ENCODE measurements at regions not wholly inside any gene's neighbourhood (a gene's known extent, or its start where the extent isn't known, plus 50 kb on each side); places are given as distances from the start of the nearest gene placed in this dataset.

- Mint-ChIP-seq H3K4me1 (no peaks in the 10 kb centered on the region), H3K9me3 (no peaks in the 10 kb centered on the region), H3K27ac (no peak overlapping the region), H3K4me3 (no peak overlapping the region), H3K27me3 (no peaks in the 10 kb centered on the region), H3K36me3 (ENCODE audit: low read depth) (no peaks in the 10 kb centered on the region)
- no peak for DNase-seq
- no peak for TF ChIP-seq CTCF (IDR thresholded peaks at IDR 0.05)
- intact Hi-C loops (cut with micrococcal nuclease) = no loop called here
- no peak for ATAC-seq (ENCODE audit: low read depth)
- ChIA-PET CTCF (no interaction called here), POLR2A (no interaction called here)
These were observed 1560.5 kb downstream of the KCNT2 start for GRCh38 chr1:195047772-195048171.

- Mint-ChIP-seq H3K27ac (no peak overlapping the region), H3K36me3 (ENCODE audit: low read depth) (no peaks in the 10 kb centered on the region), H3K9me3 (no peaks in the 10 kb centered on the region), H3K27me3 (no peaks in the 10 kb centered on the region), H3K4me1 (no peaks in the 10 kb centered on the region), H3K4me3 (no peak overlapping the region)
- ChIA-PET CTCF (no interaction called here), POLR2A (no interaction called here)
- intact Hi-C loops (cut with micrococcal nuclease) = no loop called here
- DNase-seq (no peak), ATAC-seq (ENCODE audit: low read depth) (no peak)
- no peak for TF ChIP-seq CTCF (IDR thresholded peaks at IDR 0.05)
These were observed 1563.2 kb downstream of the KCNT2 start for GRCh38 chr1:195045072-195045471.

GRCh38 chr1:195030793-195031192, 1577.4 kb downstream of the KCNT2 start:
- H3K9me3 Mint-ChIP-seq = peaks cover 16% of the 10 kb centered on the region
- H3K36me3 Mint-ChIP-seq (ENCODE audit: low read depth) = no peaks in the 10 kb centered on the region
- DNase-seq = no peak
- POLR2A ChIA-PET = no interaction called here
- TF ChIP-seq CTCF (IDR thresholded peaks at IDR 0.05) = no peak
- H3K4me3 Mint-ChIP-seq = no peak overlapping the region
- intact Hi-C loops (cut with micrococcal nuclease) = no loop called here
- H3K27ac Mint-ChIP-seq = no peak overlapping the region
- H3K4me1 Mint-ChIP-seq = no peaks in the 10 kb centered on the region
- H3K27me3 Mint-ChIP-seq = no peaks in the 10 kb centered on the region
- no peak for ATAC-seq (ENCODE audit: low read depth)
- CTCF ChIA-PET = no interaction called here

GRCh38 chr1:195026792-195027191, 1581.4 kb downstream of the KCNT2 start:
- no peaks in the 10 kb centered on the region for H3K36me3 Mint-ChIP-seq (ENCODE audit: low read depth)
- no peak overlapping the region for H3K4me3 Mint-ChIP-seq
- peaks cover 10% of the 10 kb centered on the region for H3K9me3 Mint-ChIP-seq
- no peak for ATAC-seq (ENCODE audit: low read depth)
- DNase-seq = no peak
- intact Hi-C loops (cut with micrococcal nuclease) = no loop called here
- ChIA-PET POLR2A (no interaction called here), CTCF (no interaction called here)
- no peaks in the 10 kb centered on the region for H3K4me1 Mint-ChIP-seq
- H3K27ac Mint-ChIP-seq = no peak overlapping the region
- H3K27me3 Mint-ChIP-seq = no peaks in the 10 kb centered on the region
- no peak for TF ChIP-seq CTCF (IDR thresholded peaks at IDR 0.05)

GRCh38 chr1:195019385-195019784, 1588.9 kb downstream of the KCNT2 start:
- CTCF ChIA-PET = no interaction called here
- H3K36me3 Mint-ChIP-seq (ENCODE audit: low read depth) = no peaks in the 10 kb centered on the region
- no peak for TF ChIP-seq CTCF (IDR thresholded peaks at IDR 0.05)

More at GRCh38 chr1:195019385-195019784, 1588.9 kb downstream of the KCNT2 start:
- intact Hi-C loops (cut with micrococcal nuclease) = no loop called here
- H3K4me3 Mint-ChIP-seq = no peak overlapping the region
- DNase-seq (no peak), ATAC-seq (ENCODE audit: low read depth) (no peak)
- POLR2A ChIA-PET = no interaction called here
- no peaks in the 10 kb centered on the region for H3K27me3 Mint-ChIP-seq
- no peaks in the 10 kb centered on the region for H3K4me1 Mint-ChIP-seq
- H3K9me3 Mint-ChIP-seq = peaks cover 10% of the 10 kb centered on the region
- no peak overlapping the region for H3K27ac Mint-ChIP-seq
